HUDEP-2 (cell line): ENCODE measurements at regions not wholly inside any gene's neighbourhood (a gene's known extent, or its start where the extent isn't known, plus 50 kb on each side); places are given as distances from the start of the nearest gene placed in this dataset.
"Not testable (repeated sequence)": the region's sequence is repeated elsewhere in the genome, so short reads cannot be mapped to it uniquely, and the experiment has no call there.

Source experiments
- DNase-seq, 76 experiments: peaks; one replicate each; lab custom pipeline; 2025; ENCODE audit not compliant: unreplicated experiment in 76 of 76; lab: John Stamatoyannopoulos, UW

DNA sequence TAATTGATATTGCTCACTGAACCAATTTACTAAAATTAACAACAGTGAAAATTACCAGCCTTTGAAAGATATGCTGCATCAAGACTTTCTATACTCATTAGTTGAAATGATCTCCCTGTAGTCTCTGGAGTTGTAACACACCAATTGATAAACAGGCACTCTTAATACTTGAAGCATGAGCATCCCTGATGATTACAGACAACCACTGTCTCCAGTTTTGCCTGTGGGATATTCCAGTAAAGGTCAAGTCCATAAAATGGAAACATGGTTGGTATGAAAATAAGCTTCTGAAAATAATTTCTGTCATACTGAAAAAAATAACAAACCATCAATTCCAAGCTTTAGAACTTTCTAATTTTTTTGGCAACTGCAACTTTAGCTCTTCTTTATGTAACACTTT lies 405.8 kb downstream of the SPRY2 start:
- no peak for DNase-seq

DNA sequence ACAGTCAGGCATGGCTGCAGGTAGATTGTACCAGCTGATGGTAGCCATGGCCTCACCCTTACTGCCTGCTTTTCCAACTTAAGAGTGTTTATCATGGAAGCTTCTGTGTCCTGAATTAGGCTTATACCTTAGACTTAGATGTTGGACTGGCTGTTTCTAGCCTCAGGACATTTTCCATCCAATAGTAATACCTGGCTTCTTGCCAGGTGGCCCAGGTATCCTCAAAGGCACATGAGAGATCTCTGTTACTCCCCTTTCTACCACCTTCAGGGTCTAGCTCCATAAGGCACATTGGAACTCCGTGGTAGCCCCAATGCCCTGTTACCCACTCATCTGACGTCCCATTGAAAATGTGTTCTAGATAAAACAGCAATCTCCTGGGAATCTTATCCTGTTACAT lies 407.5 kb downstream of the SPRY2 start:
- DNase-seq, result no peak

DNA sequence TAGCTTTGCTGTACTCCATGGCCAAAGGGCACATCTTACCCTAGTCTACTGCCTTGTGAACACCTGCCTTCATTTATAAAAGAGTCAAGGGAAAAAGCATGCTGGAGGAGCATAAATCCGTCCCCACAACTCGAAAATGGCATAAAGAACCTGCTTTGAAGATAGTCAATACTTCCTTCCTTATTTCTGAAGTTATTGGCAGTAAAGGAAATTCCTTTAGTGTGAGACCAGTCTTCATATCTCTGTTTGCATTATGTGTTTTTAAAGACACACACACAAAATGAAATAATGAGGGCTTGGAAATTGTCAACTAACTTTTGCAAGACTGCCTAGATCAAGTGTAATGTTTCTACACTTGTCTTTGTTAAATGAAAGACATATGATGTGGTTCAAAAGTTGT lies 408.4 kb downstream of the SPRY2 start:
- no peak for DNase-seq

DNA sequence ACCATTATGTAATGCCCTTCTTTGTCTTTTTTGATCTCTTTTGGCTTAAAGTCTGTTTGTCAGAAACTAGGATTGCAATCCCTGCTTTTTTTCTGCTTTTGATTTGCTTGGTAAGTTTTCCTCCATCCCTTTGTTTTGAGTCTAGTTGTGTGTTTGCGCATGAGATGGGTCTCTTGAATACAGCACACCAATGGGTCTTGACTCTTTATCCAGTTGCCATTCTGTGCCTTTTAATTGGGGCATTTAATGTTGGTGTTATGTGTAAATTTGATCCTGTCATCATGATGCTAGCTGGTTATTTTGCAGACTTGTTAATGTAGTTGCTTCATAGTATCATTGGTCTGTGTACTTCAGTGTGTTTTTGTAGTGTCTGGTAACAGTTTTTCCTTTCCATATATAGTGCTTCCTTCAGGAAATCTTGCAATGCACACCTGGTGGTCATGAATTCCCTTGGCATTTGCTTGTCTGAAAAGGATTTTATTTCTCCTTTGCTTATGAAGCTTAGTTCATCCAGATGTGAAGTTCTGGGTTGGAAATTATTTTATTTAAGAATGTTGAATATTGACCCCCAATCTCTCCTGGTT lies 416.9 kb downstream of the SPRY2 start:
- not testable (repeated sequence) for DNase-seq

DNA sequence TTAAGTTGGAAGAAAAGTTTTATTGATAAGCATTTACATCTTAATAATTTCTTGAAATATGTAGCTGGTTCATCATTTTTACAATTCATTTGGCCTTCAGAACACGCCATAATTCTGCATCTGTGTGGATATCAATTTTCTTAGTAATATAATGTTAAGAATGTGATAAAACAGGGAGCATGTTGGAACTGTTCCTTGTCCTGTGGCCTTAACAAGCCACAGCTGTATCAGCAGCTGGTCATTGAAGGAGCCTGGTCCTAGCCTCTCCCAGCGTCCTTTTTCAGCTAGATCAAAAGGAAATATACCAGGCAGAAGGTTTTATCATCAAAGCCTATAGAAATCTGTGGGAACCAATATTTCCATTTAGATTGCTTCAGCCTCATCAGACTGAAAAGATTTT lies 421.8 kb downstream of the SPRY2 start:
- DNase-seq, result no peak

DNA sequence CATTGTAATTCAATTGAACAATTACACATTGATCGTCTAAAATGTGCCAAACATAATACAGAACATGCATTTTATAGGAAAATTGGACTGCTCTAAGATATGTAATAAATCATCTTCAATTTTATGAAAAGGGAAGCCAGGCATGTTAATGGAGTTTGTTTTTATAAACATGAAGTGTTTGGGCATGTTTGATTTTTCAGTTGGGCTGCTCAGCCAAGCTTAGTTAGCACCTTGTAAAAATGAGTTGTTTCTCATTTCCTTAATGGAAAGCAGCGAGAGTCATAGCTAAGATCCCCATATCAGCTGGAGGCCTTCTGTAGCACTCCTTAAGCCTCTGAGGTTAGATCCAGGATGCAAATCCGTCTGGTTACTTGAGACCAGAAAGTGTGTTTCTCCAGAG lies 422.3 kb downstream of the SPRY2 start:
- no peak for DNase-seq

DNA sequence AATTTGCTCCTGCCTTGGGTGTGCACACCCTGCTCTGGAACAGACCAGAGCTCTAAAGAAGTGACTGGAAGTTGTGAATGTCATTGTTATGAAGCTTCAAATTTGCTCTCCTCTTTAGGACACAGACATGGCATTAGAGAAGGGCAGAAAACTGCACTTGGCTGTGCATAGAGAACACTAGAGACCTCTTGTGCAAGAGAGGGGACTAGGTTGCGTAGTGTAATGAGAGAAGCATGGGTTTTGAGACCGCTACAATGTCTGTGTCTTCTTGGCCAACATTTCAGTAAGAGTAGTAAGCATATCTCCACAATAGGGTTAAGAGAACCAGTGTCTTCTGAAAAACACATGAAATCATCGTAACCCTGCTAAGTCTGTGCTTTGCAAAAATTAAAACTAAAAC lies 423.3 kb downstream of the SPRY2 start:
- no peak for DNase-seq

DNA sequence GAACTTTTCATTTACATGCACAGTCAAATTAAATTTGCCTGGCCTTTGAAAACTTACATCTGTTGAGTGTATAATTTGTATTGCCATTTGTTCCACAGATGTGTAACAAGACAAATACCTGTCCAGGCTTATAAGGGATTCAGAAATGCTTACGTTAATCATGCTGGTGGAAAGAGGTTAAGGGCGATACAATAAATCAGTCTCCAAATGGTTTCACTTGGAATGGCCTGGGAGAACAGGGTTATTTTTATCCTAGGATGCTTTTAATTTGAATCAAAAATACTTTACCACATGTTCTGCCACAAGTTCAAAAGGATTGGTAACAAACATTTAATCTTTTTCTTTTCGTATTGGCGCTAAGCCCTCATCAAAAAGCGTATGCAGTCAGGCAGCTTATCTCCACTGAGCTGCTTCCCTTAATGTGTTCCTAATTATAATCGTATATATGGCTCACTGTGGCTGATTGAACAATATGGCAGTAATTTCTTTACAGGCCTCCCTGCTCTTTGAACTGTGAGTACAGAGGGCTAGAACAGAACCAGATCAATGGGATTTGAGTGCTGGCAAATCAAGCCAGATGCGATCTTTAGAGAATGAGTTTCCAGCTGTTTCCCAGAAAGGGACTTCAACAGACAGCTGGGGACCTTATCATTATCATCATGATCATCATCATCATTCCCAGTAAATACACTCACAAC lies 425.7 kb downstream of the SPRY2 start:
- no peak for DNase-seq

DNA sequence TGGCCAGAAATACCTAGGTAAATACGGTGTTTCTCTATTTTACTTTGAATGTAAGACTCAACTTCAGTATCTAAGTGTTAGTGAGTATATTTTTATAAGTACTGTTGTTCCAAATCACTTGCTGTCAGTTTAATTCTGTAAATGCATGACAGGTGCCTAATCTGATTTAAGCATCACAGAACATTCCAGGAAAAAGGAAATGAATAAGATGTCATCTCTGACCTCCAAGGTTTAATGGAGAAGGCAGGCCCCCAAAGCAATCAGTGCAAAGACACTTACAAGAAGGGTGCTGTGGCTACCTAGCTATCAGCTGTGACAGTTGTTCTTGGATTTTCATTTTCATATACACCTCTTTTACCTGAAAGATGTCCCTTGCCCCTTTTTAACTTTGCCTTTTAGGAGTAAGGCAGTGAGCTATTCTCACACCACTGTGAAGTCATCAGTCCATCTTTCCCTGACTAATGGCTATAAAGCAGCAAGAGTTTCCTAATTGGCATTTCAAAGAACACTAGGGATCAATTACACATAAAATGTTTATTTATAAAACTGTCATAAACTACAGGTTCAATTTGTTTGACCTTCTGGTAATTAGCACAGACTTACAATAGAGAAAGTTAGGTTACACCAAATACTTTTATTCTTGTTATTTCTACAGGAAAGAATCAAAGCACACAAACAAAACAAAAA lies 427.6 kb downstream of the SPRY2 start:
- DNase-seq, result no peak

DNA sequence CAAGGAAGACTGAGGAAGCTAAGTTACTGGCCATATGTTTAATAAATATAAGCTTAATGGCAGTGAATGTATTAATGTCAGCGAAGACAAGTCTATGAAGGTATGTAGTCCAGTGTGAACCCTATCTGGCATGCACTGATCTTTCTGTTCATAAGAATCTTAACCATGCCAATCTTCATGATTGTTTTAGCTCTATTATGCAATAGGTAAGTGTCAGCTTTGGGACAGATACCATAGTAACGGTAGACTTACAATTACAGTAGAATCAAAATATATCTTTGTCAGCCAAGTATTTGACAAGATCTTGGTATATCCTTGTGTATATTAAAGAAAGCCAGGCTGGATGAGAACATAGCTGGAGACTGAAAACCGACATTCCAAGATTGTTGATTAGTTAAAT lies 428.5 kb downstream of the SPRY2 start:
- no peak for DNase-seq

DNA sequence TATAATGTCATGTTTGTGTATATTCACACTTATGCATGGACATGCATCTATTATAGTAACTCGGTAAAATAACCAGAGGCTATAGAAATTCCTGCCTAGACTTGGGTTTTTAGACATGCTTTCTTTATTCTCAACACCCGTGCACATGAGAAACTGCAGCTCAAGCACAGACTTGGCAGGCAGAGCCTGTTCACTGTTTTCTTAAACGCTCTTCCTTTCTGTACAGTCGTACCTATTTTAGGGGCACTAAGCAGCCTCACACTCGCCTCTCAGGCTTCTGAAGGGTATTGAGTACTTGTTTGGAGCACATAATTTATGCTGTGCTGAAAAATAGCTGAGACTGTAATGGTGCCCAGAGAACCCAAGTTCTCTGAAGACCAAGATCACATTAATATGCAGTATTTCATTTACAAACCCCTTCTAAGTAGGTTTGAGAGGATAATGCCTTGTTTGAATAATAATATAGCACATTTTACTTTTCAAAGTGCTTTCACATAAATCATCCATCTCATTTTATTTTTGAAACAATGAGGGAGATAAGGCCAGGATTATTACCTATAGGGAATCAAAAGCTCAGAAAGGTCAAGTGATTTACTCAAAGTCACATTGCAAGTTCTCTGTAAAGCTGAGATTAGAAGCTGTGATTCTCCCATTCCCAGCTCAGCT lies 429.9 kb downstream of the SPRY2 start:
- DNase-seq, result no peak

DNA sequence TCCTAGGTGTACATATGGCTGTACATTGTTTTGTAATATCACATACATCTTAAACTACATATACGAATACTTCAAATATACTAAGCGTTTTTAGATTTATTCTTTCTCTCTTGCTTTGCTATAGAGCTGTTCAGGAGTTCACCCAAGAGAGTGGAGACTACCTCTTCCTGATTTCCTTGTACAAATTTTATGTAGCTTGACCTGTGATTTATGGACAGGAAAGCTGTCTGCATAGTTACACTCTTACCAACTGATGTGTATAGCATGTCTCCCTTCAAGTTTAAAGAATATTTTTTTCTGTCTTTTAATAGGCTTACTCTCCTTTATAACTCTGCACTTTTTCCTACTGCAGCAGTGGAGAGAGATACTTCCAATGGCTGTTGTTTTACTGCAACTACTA lies 428.7 kb downstream of the NDFIP2 start:
- no peak for DNase-seq

DNA sequence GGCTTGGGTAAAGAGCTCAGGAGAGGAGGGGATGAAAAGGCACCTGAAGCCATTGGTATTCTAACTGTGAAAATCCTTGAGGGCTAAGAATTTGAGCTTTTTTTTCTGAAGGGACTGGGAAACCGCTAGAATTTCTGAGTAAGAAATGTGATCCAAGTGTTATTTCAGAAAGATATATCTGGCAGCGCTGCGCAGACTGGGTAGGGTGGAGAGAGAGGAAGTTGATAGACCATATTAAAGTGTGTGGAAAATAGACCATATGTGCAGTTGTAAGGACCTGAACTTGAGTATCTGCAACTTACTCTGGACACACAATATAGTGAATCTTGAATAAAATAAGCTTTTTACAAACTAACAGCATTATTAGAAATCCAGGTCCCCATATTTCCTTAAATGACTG lies 427.4 kb downstream of the NDFIP2 start:
- no peak for DNase-seq

DNA sequence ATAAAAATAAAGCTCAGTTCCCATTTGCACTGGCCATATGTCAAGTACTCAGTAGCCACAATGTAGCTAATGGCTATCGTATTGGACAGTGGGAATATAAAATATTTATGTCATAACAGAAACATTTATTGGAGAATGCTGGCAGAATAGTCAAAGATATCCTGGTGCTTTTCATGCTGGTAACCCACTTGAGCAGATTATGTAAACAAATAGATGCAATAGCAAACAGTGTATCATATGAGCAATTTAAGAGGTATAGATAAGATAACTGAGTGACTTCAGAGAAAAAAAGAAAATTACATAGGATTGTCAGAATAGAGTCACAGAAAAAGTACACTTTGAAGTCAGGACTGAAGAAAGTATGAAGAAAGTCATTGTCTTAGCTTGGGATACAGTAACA lies 426.6 kb downstream of the NDFIP2 start:
- no peak for DNase-seq

DNA sequence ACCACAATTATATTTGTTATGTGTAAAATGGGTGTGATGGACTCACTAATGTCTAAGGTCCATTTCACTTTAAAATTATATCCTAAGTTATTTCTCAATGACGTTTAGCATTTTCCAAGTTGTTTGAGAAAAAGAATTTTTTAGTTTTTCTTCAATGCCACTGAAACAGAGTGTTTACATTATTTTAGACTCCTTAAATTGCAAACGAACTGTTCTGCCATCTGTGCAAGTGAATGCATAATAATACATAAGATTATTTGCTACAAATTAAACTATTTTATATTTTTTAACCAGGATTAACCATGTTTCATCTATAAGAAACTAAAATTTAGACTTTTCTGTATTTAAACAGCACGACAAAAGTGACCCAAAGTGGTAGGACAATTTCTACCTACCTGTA lies 425.4 kb downstream of the NDFIP2 start:
- DNase-seq, result no peak

DNA sequence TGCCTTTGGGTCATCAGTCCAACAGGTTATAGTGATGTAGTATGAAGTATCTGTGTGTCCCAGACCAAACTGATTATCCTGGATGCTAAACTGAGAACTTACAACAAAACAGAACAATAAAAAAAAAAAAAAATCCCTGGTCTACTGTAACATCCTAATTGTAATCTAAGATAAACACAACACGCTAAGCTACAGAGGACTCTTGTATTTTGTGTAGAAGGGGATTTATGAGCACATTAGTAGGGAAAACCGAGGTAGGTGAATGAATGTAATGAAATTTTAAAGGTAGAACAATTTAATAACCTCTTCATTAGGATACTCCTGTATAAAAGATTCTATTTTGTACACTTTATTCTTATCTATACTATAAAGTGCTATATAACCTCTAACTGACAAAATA lies 424.1 kb downstream of the NDFIP2 start:
- no peak for DNase-seq

DNA sequence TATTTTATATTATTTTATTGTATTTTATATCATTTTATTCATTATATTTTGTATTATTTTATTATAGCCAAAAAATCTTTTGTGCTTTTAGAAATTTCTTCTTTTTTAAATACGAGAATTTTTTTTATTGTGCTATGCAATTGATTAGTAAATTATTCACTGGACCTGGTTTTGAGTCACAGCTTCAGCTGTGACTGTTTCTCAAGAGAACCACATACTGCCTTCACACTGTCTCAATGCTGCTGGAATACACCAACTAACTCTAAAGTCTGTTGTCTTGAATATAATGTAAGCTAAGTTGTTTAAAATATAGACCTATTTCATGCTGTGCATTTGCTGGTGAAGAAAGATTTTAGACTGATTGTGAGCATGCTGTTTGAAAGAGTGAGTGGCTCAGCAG lies 423.6 kb downstream of the NDFIP2 start:
- no peak for DNase-seq

DNA sequence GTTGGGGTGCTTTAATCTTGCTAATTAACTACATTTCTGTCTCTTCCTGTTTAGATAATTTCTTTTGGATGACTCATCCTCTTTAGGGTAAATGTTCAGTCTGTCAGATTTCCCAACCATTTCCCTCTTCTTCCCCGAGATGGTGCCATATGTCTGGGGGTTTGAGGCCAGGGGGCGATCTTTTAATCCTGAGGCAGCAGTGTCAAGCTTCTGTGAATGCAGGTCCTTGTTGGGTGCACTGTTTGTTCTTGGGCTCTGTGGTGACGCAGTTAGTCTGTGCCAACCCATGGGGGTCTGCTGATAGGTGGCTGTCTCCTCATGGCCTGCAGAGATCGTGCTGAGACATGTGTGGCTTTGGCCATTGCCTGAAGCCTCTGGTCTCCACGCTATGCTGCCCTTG lies 420.4 kb downstream of the NDFIP2 start:
- DNase-seq, result no peak

DNA sequence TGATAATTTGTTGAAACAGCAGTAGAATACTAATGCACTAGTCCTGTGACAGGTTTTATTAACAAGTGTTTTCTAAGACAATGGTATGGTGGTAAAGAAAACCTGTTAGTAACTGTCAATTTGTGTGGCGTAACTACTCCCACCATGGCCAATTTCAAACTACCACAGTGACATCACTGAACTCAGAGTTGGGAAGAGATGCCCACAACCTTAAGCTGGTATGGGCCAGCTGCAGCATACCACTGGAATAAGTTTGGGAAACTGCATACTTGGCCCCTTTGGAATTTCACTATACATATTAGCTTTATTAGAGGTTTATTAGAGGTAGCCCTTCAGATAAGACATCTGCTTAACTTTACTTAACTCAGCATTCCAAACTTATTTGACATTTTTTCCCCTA lies 419.4 kb downstream of the NDFIP2 start:
- no peak for DNase-seq

DNA sequence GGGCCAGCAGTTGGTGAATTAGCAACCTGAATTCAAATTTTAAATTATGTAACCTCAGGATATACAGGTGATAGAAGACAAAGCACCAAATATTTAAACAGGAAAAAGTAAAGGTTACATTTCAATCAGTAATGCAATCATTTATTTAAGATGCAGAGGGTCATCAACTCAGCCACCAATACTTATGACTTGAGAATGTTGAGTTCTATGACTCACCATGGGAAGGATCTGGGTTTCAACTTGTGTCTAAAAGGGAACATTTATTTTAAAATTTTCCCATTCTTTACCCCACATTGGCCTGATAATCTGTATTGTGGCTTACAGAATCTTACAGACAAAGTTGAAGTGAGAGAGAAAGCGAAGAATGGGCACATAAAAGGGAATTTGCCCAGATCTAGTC lies 418.0 kb downstream of the NDFIP2 start:
- DNase-seq, result no peak

DNA sequence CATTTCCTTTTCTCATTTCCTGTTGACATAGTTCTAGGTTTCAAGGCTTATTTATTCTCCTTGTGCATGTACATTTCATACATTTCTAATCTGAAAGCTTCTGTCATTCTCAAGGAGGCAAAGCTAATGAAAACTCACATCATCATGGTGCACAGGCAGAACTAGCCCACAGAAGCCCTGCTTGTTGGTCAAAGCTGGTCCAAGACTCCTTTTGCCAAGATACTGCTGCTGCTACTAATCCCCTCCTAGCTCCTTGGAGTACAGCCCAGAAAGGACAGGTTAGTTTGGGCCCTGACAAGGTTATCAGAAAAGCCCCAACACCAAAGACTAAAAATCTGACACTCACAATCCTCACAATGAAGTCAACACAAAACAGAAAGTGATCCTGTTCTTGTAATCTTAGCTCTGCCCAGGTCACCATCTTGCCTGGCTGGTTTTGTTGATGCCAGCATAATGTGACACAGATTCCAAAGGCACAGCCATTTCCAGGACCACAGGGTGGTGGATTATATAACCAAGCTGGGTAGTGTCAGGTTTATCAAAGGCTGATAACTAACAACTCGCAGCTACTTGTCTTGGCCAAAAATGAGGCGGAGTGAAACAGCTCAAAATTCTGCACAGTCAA lies 417.4 kb downstream of the NDFIP2 start:
- DNase-seq, result no peak
